ENCODE measurements at regions not wholly inside any gene's neighbourhood (a gene's known extent, or its start where the extent isn't known, plus 50 kb on each side); places are given as distances from the start of the nearest gene placed in this dataset.

- Histone ChIP-seq H2AFZ (no peak overlapping the region), H3K79me2 (ENCODE audit: insufficient read depth) (no peaks in the 10 kb centered on the region), H3F3A (ENCODE audit: insufficient read depth) (0 out of 2 replicates have a peak, but pooled peaks cover 4% of the 10 kb centered on the region), H3K9ac (no peak overlapping the region), H3K4me3 (no peak overlapping the region), H3K9me3 (ENCODE audit: low read depth) (no peaks in the 10 kb centered on the region), H4K20me1 (ENCODE audit: insufficient read depth) (no peaks in the 10 kb centered on the region), H3K4me1 (ENCODE audit: insufficient read depth) (no peaks in the 10 kb centered on the region), H3K27me3 (replicated peaks; ENCODE audit: insufficient read depth) (no peaks in the 10 kb centered on the region), H3K27ac (no peak overlapping the region), H3K36me3 (ENCODE audit: low read depth) (no peaks in the 10 kb centered on the region), H3K9me2 (ENCODE audit: insufficient read depth) (no peaks in the 10 kb centered on the region), H3K4me2 (ENCODE audit: unreplicated experiment) (no peak overlapping the region)
- DNase-seq: no peak
- TF ChIP-seq EZH2 (IDR thresholded peaks at IDR 0.05; ENCODE audit: insufficient read depth, poor library complexity, severe bottlenecking) (no peak), EZH2phosphoT487 (IDR thresholded peaks at IDR 0.05; ENCODE audit: insufficient read depth, low read depth) (no peak)
- in situ Hi-C loops (cut with MboI): no loop called here
- WGBS, 2 experiments (ENCODE audit: low coverage in 1 of 2, low lambda C conversion rate in 2 of 2, missing lambda C conversion rate in 2 of 2): 79 to 94% methylated on average over 1 of the region's 1 CpG
Observed at GRCh38 chr7:22876986-22877729, 54.5 kb upstream of the TOMM7 start.

DNA sequence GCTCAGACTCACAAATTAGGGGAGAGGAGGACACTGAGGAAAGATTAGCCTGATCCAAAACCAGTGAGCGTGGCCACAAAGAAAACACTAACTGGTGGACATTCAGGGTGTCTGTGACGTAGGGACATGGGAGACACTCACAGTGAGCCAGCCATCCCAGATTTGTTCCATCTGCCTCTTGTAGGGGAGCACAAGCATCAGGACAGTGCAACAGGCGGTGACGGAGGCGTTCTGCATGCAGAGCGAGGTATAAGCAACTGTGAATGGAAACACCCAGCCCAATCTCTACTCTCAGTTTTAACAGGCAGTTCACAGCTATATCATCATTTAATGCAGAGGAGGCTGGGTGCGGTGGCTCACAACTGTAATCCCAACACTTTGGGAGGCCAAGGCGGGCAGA lies 52.8 kb upstream of the TOMM7 start:
- H3K4me2 ChIP-seq (ENCODE audit: unreplicated experiment): no peak overlapping the region
- no peaks in the 10 kb centered on the region for H3K36me3 ChIP-seq (ENCODE audit: low read depth)
- no peak for DNase-seq
- H2AFZ ChIP-seq: no peak overlapping the region
- H3K9ac ChIP-seq: no peak overlapping the region
- no peak overlapping the region for H3K27ac ChIP-seq
- WGBS, 2 experiments (ENCODE audit: low coverage in 1 of 2, low lambda C conversion rate in 2 of 2, missing lambda C conversion rate in 2 of 2): 95 to 97% methylated on average over 8 of the region's 8 CpGs
- no peaks in the 10 kb centered on the region for H4K20me1 ChIP-seq (ENCODE audit: insufficient read depth)
- H3K79me2 ChIP-seq (ENCODE audit: insufficient read depth): no peaks in the 10 kb centered on the region
- no peak for TF ChIP-seq EZH2 (IDR thresholded peaks at IDR 0.05; ENCODE audit: insufficient read depth, poor library complexity, severe bottlenecking)
- no peak for TF ChIP-seq EZH2phosphoT487 (IDR thresholded peaks at IDR 0.05; ENCODE audit: insufficient read depth, low read depth)
- H3K27me3 ChIP-seq (replicated peaks; ENCODE audit: insufficient read depth): no peaks in the 10 kb centered on the region
- H3F3A ChIP-seq (ENCODE audit: insufficient read depth): peaks cover 4% of the 10 kb centered on the region; the same call in 1 of the 2 replicates
- no peaks in the 10 kb centered on the region for H3K9me3 ChIP-seq (ENCODE audit: low read depth)
- no peaks in the 10 kb centered on the region for H3K4me1 ChIP-seq (ENCODE audit: insufficient read depth)
- no peaks in the 10 kb centered on the region for H3K9me2 ChIP-seq (ENCODE audit: insufficient read depth)
- in situ Hi-C loops (cut with MboI): no loop called here
- no peak overlapping the region for H3K4me3 ChIP-seq

- no peaks in the 10 kb centered on the region for H3K79me2 ChIP-seq (ENCODE audit: insufficient read depth)
- H3K27me3 ChIP-seq (replicated peaks; ENCODE audit: insufficient read depth): no peaks in the 10 kb centered on the region
- no peaks in the 10 kb centered on the region for H3K9me3 ChIP-seq (ENCODE audit: low read depth)
- H3K9ac ChIP-seq: no peak overlapping the region
- WGBS, 2 experiments (ENCODE audit: low coverage in 1 of 2, low lambda C conversion rate in 2 of 2, missing lambda C conversion rate in 2 of 2): 91 to 95% methylated on average over 9 of the region's 9 CpGs
- no peaks in the 10 kb centered on the region for H3K9me2 ChIP-seq (ENCODE audit: insufficient read depth)
- H3K36me3 ChIP-seq (ENCODE audit: low read depth): no peaks in the 10 kb centered on the region
- H3K27ac ChIP-seq: no peak overlapping the region
- H4K20me1 ChIP-seq (ENCODE audit: insufficient read depth): no peaks in the 10 kb centered on the region
- no peak for DNase-seq
- peaks cover 4% of the 10 kb centered on the region; the same call in 1 of the 2 replicates for H3F3A ChIP-seq (ENCODE audit: insufficient read depth)
- in situ Hi-C loops (cut with MboI): no loop called here
- no peak overlapping the region for H3K4me3 ChIP-seq
- H3K4me1 ChIP-seq (ENCODE audit: insufficient read depth): no peaks in the 10 kb centered on the region
- TF ChIP-seq EZH2 (IDR thresholded peaks at IDR 0.05; ENCODE audit: insufficient read depth, poor library complexity, severe bottlenecking) (no peak), EZH2phosphoT487 (IDR thresholded peaks at IDR 0.05; ENCODE audit: insufficient read depth, low read depth) (no peak)
- no peak overlapping the region for H3K4me2 ChIP-seq (ENCODE audit: unreplicated experiment)
- no peak overlapping the region for H2AFZ ChIP-seq
Observed at GRCh38 chr7:22874904-22875303, 52.3 kb upstream of the TOMM7 start.
